DOHH2 (cell line): ENCODE measurements at regions not wholly inside any gene's neighbourhood (a gene's known extent, or its start where the extent isn't known, plus 50 kb on each side); places are given as distances from the start of the nearest gene placed in this dataset.

ENCODE experiments used
- EZH2phosphoT487 ChIP-seq: fragments of 200-600 bp; sonication (generic); IDR thresholded peaks from 2 replicates; pipeline ENCODE4 v1.6.1; 2017; ENCODE audit warnings: borderline replicate concordance, mild to moderate bottlenecking, antibody characterized with exemption, low read length, moderate library complexity, mixed read lengths
- TF ChIP-seq, protein P1 (sequence below): fragments of 200-600 bp; sonication (generic); IDR thresholded peaks from one replicate; pipeline ENCODE4 v1.5.1; 2014; ENCODE audit warnings: antibody characterized with exemption, mild to moderate bottlenecking, low read depth, low read length; ENCODE audit not compliant: poor library complexity, severe bottlenecking

DNA sequence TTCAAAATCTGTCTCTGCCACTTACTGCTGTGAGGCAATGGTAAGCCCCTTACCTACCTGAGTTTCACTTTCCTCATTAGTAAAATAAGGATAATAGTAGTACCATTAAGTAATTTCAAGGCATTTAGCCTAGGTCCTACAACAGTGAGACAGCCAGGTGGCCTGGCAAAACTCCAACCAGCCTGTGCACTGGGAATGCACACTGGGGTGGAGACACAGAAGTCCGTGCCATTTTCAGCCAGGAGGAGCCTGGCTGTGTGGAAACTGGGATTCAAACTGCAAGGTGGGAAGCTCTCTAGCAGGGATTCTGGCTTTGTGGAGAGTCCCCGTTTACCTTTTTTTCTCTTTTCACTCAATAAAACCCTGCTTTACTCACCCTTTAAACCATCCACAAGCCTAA lies 630.4 kb downstream of the PRELID2 start:
- TF ChIP-seq, protein P1, sequence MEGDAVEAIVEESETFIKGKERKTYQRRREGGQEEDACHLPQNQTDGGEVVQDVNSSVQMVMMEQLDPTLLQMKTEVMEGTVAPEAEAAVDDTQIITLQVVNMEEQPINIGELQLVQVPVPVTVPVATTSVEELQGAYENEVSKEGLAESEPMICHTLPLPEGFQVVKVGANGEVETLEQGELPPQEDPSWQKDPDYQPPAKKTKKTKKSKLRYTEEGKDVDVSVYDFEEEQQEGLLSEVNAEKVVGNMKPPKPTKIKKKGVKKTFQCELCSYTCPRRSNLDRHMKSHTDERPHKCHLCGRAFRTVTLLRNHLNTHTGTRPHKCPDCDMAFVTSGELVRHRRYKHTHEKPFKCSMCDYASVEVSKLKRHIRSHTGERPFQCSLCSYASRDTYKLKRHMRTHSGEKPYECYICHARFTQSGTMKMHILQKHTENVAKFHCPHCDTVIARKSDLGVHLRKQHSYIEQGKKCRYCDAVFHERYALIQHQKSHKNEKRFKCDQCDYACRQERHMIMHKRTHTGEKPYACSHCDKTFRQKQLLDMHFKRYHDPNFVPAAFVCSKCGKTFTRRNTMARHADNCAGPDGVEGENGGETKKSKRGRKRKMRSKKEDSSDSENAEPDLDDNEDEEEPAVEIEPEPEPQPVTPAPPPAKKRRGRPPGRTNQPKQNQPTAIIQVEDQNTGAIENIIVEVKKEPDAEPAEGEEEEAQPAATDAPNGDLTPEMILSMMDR = no peak
- no peak for TF ChIP-seq EZH2phosphoT487
